K562 (cell line): ENCODE measurements at regions not wholly inside any gene's neighbourhood (a gene's known extent, or its start where the extent isn't known, plus 50 kb on each side); places are given as distances from the start of the nearest gene placed in this dataset.
A peak's percentile ranks its signal among the peaks of the same experiment; 100 is the strongest.

Experiments
- ATAC-seq: fragments of 200-7000 bp; cut with Tn5 transposase; 3 replicates; pipeline ENCODE4 v1.9.1; 2020; ENCODE audit warnings: moderate library complexity
- BruUV-seq: library from RNA; stranded (reverse); fragments of 400-500 nt; replicated peaks from 2 replicates; lab custom pipeline; 2021; lab: Mats Ljungman, UMichigan
- CTCF ChIA-PET: fragments of 300-600 bp; formaldehyde crosslinking; extraction: SDS; loops from one replicate; lab custom pipeline; 2021; ENCODE audit warnings: low intra/inter-chr PET ratio; lab: Yijun Ruan, JAX
- POLR2A ChIA-PET: fragments of 300-600, 350-650 bp; sonication (Branson Sonifier 250); formaldehyde crosslinking; extraction: SDS; loops from one replicate; lab custom pipeline; 2021; ENCODE audit warnings: antibody characterized with exemption, inconsistent platforms; lab: Yijun Ruan, JAX
- DNase-seq, 4 experiments: peaks; one replicate each; pipeline versions ENCODE4 v3.0.0 to v3.0.0-alpha.2; 2011 to 2018; ENCODE audit warnings: low spot score in 3 of 4, mixed read lengths in 3 of 4; ENCODE audit errors: extremely low read depth in 1 of 4
- FAIRE-seq: peaks from 2 replicates; lab custom pipeline; 2011; peaks lifted over from hg19 to GRCh38; lab: Jason Lieb, UNC
- H2AFZ ChIP-seq: 2 replicates; pipeline ENCODE4 v1.6.0; 2011; ENCODE audit warnings: low read depth, low read length, control low read depth, inconsistent platforms
- H3K27ac ChIP-seq: fragments of 200-600 bp; 3 replicates; pipeline ENCODE4 v1.8.0; 2011; ENCODE audit warnings: low read depth, mild to moderate bottlenecking, control low read depth, inconsistent platforms, low read length, moderate library complexity, mixed read lengths; ENCODE audit errors: extremely low read depth
- H3K27me3 ChIP-seq, 2 experiments: fragments of 300-600 bp in 1 of 2; 2 replicates in 1 of 2; 3 replicates in 1 of 2; pipeline versions ENCODE4 v1.6.0 to v1.8.0; 2011; ENCODE audit warnings: inconsistent platforms in 2 of 2, low read length in 2 of 2, mild to moderate bottlenecking in 1 of 2, mixed read lengths in 1 of 2, moderate library complexity in 1 of 2; ENCODE audit not compliant: control insufficient read depth in 2 of 2, insufficient read depth in 2 of 2
- H3K36me3 ChIP-seq: fragments of 300-600 bp; 3 replicates; pipeline ENCODE4 v1.8.0; 2011; ENCODE audit warnings: mild to moderate bottlenecking, low read length, inconsistent platforms; ENCODE audit not compliant: control insufficient read depth, insufficient read depth
- H3K4me1 ChIP-seq, 2 experiments: fragments of 200-600 bp in 1 of 2; replicated peaks in 1 of 2; 2 replicates in 1 of 2; 3 replicates in 1 of 2; pipeline versions ENCODE4 v1.5.1 to v1.8.0; 2011; ENCODE audit warnings: inconsistent platforms in 2 of 2, low read length in 2 of 2, mild to moderate bottlenecking in 1 of 2, mixed read lengths in 1 of 2, moderate library complexity in 1 of 2; ENCODE audit not compliant: control insufficient read depth in 2 of 2, insufficient read depth in 2 of 2
- H3K4me2 ChIP-seq: 2 replicates; pipeline ENCODE4 v1.6.1; 2011; ENCODE audit warnings: low read length, control low read depth, inconsistent platforms, mixed read lengths; ENCODE audit not compliant: insufficient read depth
- H3K4me3 ChIP-seq: fragments of 200-600 bp; sonication (generic), shearing (Covaris generic); 2 replicates; pipeline ENCODE4 v1.5.1; 2016; ENCODE audit warnings: control low read depth, inconsistent platforms
- H3K79me2 ChIP-seq: fragments of 200-600 bp; 3 replicates; pipeline ENCODE4 v1.8.0; 2011; ENCODE audit warnings: low read length, inconsistent platforms; ENCODE audit not compliant: control insufficient read depth, insufficient read depth
- H3K9ac ChIP-seq, 2 experiments: 2 replicates each; pipeline versions ENCODE4 v1.6.0 to v1.6.1; 2011; ENCODE audit warnings: low read depth in 2 of 2, low read length in 2 of 2, control low read depth in 1 of 2, inconsistent platforms in 1 of 2, mild to moderate bottlenecking in 1 of 2, mixed read lengths in 1 of 2; ENCODE audit not compliant: insufficient read depth in 1 of 2
- H3K9me1 ChIP-seq: one replicate; pipeline ENCODE4 v1.6.0; 2011; ENCODE audit warnings: inconsistent platforms, mild to moderate bottlenecking, low read length, moderate library complexity; ENCODE audit not compliant: control insufficient read depth, insufficient read depth
- H3K9me3 ChIP-seq: replicated peaks from 2 replicates; pipeline ENCODE4 v1.5.1; 2011; ENCODE audit warnings: low read depth, low read length, inconsistent platforms; ENCODE audit not compliant: control insufficient read depth, insufficient read depth
- H4K20me1 ChIP-seq: replicated peaks from 2 replicates; pipeline ENCODE4 v1.6.1; 2011; ENCODE audit warnings: low read length, inconsistent platforms, mixed read lengths; ENCODE audit not compliant: control insufficient read depth, insufficient read depth
- AFF1 ChIP-seq, 2 experiments: fragments of 450-650 bp; IDR thresholded peaks; 2 replicates each; pipeline ENCODE4 v1.6.1; 2018; ENCODE audit warnings: mild to moderate bottlenecking in 2 of 2, low read depth in 1 of 2; ENCODE audit not compliant: partially characterized antibody in 2 of 2
- ATF3 ChIP-seq, 2 experiments: fragments of 450-650 bp in 1 of 2; sonication (generic) in 1 of 2; formaldehyde crosslinking in 1 of 2; IDR thresholded peaks in 1 of 2; conservative IDR thresholded peaks in 1 of 2; 2 replicates each; pipeline versions ENCODE4 v1.6.1 to v1.8.1; 2016 to 2023; ENCODE audit warnings: mild to moderate bottlenecking in 2 of 2, moderate library complexity in 2 of 2, inconsistent platforms in 1 of 2, missing genetic modification reagents in 1 of 2
- CEBPG ChIP-seq, 3 experiments: fragments of 200-800 bp in 1 of 3; sonication (Bioruptor generic) in 1 of 3; sonication (generic) in 1 of 3; formaldehyde crosslinking in 1 of 3; IDR thresholded peaks in 2 of 3; conservative IDR thresholded peaks in 1 of 3; 2 replicates each; pipeline versions ENCODE4 v1.6.1 to v1.8.0; 2016 to 2022; ENCODE audit warnings: missing compliant biosample characterization in 2 of 3, missing genetic modification characterization in 2 of 3, mild to moderate bottlenecking in 1 of 3, missing genetic modification reagents in 1 of 3
- GATAD2A ChIP-seq: fragments of 450-650 bp; IDR thresholded peaks from 2 replicates; pipeline ENCODE4 v1.6.1; 2017
- HLTF ChIP-seq: fragments of 450-650 bp; IDR thresholded peaks from 2 replicates; pipeline ENCODE4 v1.6.1; 2016
- IRF9 ChIP-seq: fragments of 450-650 bp; IDR thresholded peaks from 2 replicates; pipeline ENCODE4 v1.6.1; 2016; ENCODE audit warnings: missing biosample characterization, missing genetic modification characterization
- NFXL1 ChIP-seq: fragments of 450-650 bp; formaldehyde crosslinking; IDR thresholded peaks from 2 replicates; pipeline ENCODE4 v1.4.0; 2021; ENCODE audit warnings: mild to moderate bottlenecking
- TRIM24 ChIP-seq, 2 experiments: fragments of 450-650 bp; IDR thresholded peaks; 2 replicates each; pipeline ENCODE4 v1.6.1; 2016
- ZNF609 ChIP-seq: sonication (generic); formaldehyde crosslinking; IDR thresholded peaks from 2 replicates; pipeline ENCODE4 v1.8.1; 2023; ENCODE audit warnings: missing genetic modification reagents, mild to moderate bottlenecking, borderline replicate concordance
- WGBS: fragments of 100-300 bp; shearing (Covaris generic); methylation state at CpG from one replicate; pipeline ENCODE4 v1.1.6; 2016; ENCODE audit warnings: low coverage, mixed read lengths; ENCODE audit not compliant: insufficient coverage; ENCODE audit errors: missing lambda C conversion rate; 5-methylcytosine and 5-hydroxymethylcytosine counted together
- in situ Hi-C: fragments of 300-500 bp; cut with MboI; formaldehyde crosslinking; loops from 4 replicates; pipeline ENCODE4 v1.15.0; 2018; ENCODE audit warnings: inconsistent platforms, mixed read lengths
- intact Hi-C: fragments of 100-400 bp; cut with micrococcal nuclease; formaldehyde crosslinking; loops from 2 replicates; pipeline ENCODE4 v1.14.2; 2022

GRCh38 chr2:163919717-163920116, 183.9 kb upstream of the FIGN start:
- POLR2A ChIA-PET: no interaction called here
- BruUV-seq: no TSS peak
- no peak for TF ChIP-seq GATAD2A
- no peak for TF ChIP-seq CEBPG (CRISPR knock-in tag; IDR thresholded peaks at IDR 0.05)
- TF ChIP-seq CEBPG (tag; conservative IDR thresholded peaks at IDR 0.05 in 1 of 2, IDR thresholded peaks at IDR 0.05 in 1 of 2): peak in 1 of 2 experiments; percentile 53; a peak in 2 of 4 replicates
- no peak for TF ChIP-seq HLTF
- peak; percentile 23; the same call in 1 of the 2 replicates for TF ChIP-seq ATF3 (IDR thresholded peaks at IDR 0.05)
- TF ChIP-seq ATF3 (CRISPR knock-in tag; conservative IDR thresholded peaks at IDR 0.05): no peak
- TF ChIP-seq NFXL1: no peak
- TF ChIP-seq ZNF609 (CRISPR knock-in tag): no peak
- no peak for TF ChIP-seq AFF1 (IDR thresholded peaks at IDR 0.05; ENCODE audit: low read depth in 1 of 2, partially characterized antibody in 2 of 2)
- no peak for TF ChIP-seq TRIM24 (IDR thresholded peaks at IDR 0.05)
- TF ChIP-seq IRF9 (tag): no peak

More at GRCh38 chr2:163919717-163920116, 183.9 kb upstream of the FIGN start:
- Histone ChIP-seq H2AFZ (no peak overlapping the region), H3K9me3 (no peaks in the 10 kb centered on the region), H3K4me1 (no peaks in the 10 kb centered on the region), H3K27ac (no peak overlapping the region), H4K20me1 (no peaks in the 10 kb centered on the region), H3K79me2 (no peaks in the 10 kb centered on the region), H3K4me3 (no peak overlapping the region), H3K9me1 (no peaks in the 10 kb centered on the region), H3K27me3 (no peaks in the 10 kb centered on the region), H3K36me3 (no peaks in the 10 kb centered on the region), H3K4me2 (no peak overlapping the region), H3K9ac (no peak overlapping the region)
- in situ Hi-C loops: no loop called here
- WGBS: 0% methylated on average over 5 of the region's 5 CpGs
- DNase-seq (no peak), ATAC-seq (no peak), FAIRE-seq (no peak)
- CTCF ChIA-PET: no interaction called here
- intact Hi-C loops: no loop called here
